ENCODE measurements at regions not wholly inside any gene's neighbourhood (a gene's known extent, or its start where the extent isn't known, plus 50 kb on each side); places are given as distances from the start of the nearest gene placed in this dataset.

- DNase-seq (ENCODE audit: low read depth) (no peak), FAIRE-seq (no peak)
- Mint-ChIP-seq H3K4me3 (ENCODE audit: unreplicated experiment) (no peak overlapping the region), H3K36me3 (ENCODE audit: low read depth, unreplicated experiment) (no peaks in the 10 kb centered on the region), H3K27me3 (ENCODE audit: low read depth, unreplicated experiment) (peaks cover 21% of the 10 kb centered on the region), H3K9me3 (ENCODE audit: unreplicated experiment) (peaks cover 4% of the 10 kb centered on the region), H3K27ac (ENCODE audit: unreplicated experiment) (no peak overlapping the region), H3K4me1 (ENCODE audit: low read depth, unreplicated experiment) (no peaks in the 10 kb centered on the region)
- Histone ChIP-seq H3K9ac (ENCODE audit: low read length) (no peak overlapping the region), H3K79me2 (ENCODE audit: insufficient read depth, low read length) (no peaks in the 10 kb centered on the region), H3K9me3 (ENCODE audit: insufficient read depth, low read depth, low read length) (peaks cover 6% of the 10 kb centered on the region), H2AFZ (ENCODE audit: low read depth, low read length) (no peak overlapping the region), H4K20me1 (ENCODE audit: insufficient read depth, low read length) (no peaks in the 10 kb centered on the region), H3K4me1 (ENCODE audit: insufficient read depth, low read length) (no peaks in the 10 kb centered on the region), H3K36me3 (ENCODE audit: insufficient read depth, low read length) (no peaks in the 10 kb centered on the region), H3K27ac (ENCODE audit: low read depth, low read length) (no peak overlapping the region), H3K4me2 (ENCODE audit: low read length) (no peak overlapping the region), H3K4me3 (ENCODE audit: insufficient read depth, low read depth, low read length) (no peak overlapping the region), H3K27me3 (ENCODE audit: insufficient read depth, low read length) (no peaks in the 10 kb centered on the region)
- TF ChIP-seq EZH2 (IDR thresholded peaks at IDR 0.05; ENCODE audit: insufficient read depth, low read length) (no peak), CTCF (IDR thresholded peaks at IDR 0.05; ENCODE audit: insufficient read depth, low read depth, low read length) (no peak)
These were observed 157.8 kb downstream of the MED10 start for GRCh38 chr5:6220346-6221088.

- no peak overlapping the region for H2AFZ ChIP-seq (ENCODE audit: low read depth, low read length)
- H3K27ac ChIP-seq (ENCODE audit: low read depth, low read length): no peak overlapping the region
- DNase-seq (ENCODE audit: low read depth): no peak
- no peaks in the 10 kb centered on the region for H3K79me2 ChIP-seq (ENCODE audit: insufficient read depth, low read length)
- H3K27ac Mint-ChIP-seq (ENCODE audit: unreplicated experiment): no peak overlapping the region
- no peaks in the 10 kb centered on the region for H3K36me3 ChIP-seq (ENCODE audit: insufficient read depth, low read length)
- H3K4me1 ChIP-seq (ENCODE audit: insufficient read depth, low read length): no peaks in the 10 kb centered on the region
- TF ChIP-seq EZH2 (IDR thresholded peaks at IDR 0.05; ENCODE audit: insufficient read depth, low read length) (no peak), CTCF (IDR thresholded peaks at IDR 0.05; ENCODE audit: insufficient read depth, low read depth, low read length) (no peak)
- no peaks in the 10 kb centered on the region for H3K4me1 Mint-ChIP-seq (ENCODE audit: low read depth, unreplicated experiment)
- FAIRE-seq: no peak
- no peak overlapping the region for H3K4me3 ChIP-seq (ENCODE audit: insufficient read depth, low read depth, low read length)
- H3K27me3 ChIP-seq (ENCODE audit: insufficient read depth, low read length): no peaks in the 10 kb centered on the region
- H3K36me3 Mint-ChIP-seq (ENCODE audit: low read depth, unreplicated experiment): no peaks in the 10 kb centered on the region
- H3K4me3 Mint-ChIP-seq (ENCODE audit: unreplicated experiment): no peak overlapping the region
- H3K9me3 Mint-ChIP-seq (ENCODE audit: unreplicated experiment): peaks cover 4% of the 10 kb centered on the region
- H3K27me3 Mint-ChIP-seq (ENCODE audit: low read depth, unreplicated experiment): peaks cover 20% of the 10 kb centered on the region
- no peaks in the 10 kb centered on the region for H4K20me1 ChIP-seq (ENCODE audit: insufficient read depth, low read length)
- no peak overlapping the region for H3K4me2 ChIP-seq (ENCODE audit: low read length)
- H3K9me3 ChIP-seq (ENCODE audit: insufficient read depth, low read depth, low read length): peaks cover 6% of the 10 kb centered on the region
- no peak overlapping the region for H3K9ac ChIP-seq (ENCODE audit: low read length)
These were observed 159.8 kb downstream of the MED10 start for GRCh38 chr5:6218517-6218916.

- no peak overlapping the region for H3K9ac ChIP-seq (ENCODE audit: low read length)
- no peaks in the 10 kb centered on the region for H3K27me3 ChIP-seq (ENCODE audit: insufficient read depth, low read length)
- Mint-ChIP-seq H3K36me3 (ENCODE audit: low read depth, unreplicated experiment) (no peaks in the 10 kb centered on the region), H3K4me1 (ENCODE audit: low read depth, unreplicated experiment) (no peaks in the 10 kb centered on the region), H3K27me3 (ENCODE audit: low read depth, unreplicated experiment) (peaks cover 19% of the 10 kb centered on the region), H3K27ac (ENCODE audit: unreplicated experiment) (no peak overlapping the region), H3K9me3 (ENCODE audit: unreplicated experiment) (peaks cover 4% of the 10 kb centered on the region), H3K4me3 (ENCODE audit: unreplicated experiment) (no peak overlapping the region)
- H3K9me3 ChIP-seq (ENCODE audit: insufficient read depth, low read depth, low read length): peaks cover 6% of the 10 kb centered on the region
- H3K79me2 ChIP-seq (ENCODE audit: insufficient read depth, low read length): no peaks in the 10 kb centered on the region
- H3K27ac ChIP-seq (ENCODE audit: low read depth, low read length): no peak overlapping the region
- no peak overlapping the region for H2AFZ ChIP-seq (ENCODE audit: low read depth, low read length)
- H4K20me1 ChIP-seq (ENCODE audit: insufficient read depth, low read length): no peaks in the 10 kb centered on the region
- TF ChIP-seq EZH2 (IDR thresholded peaks at IDR 0.05; ENCODE audit: insufficient read depth, low read length) (no peak), CTCF (IDR thresholded peaks at IDR 0.05; ENCODE audit: insufficient read depth, low read depth, low read length) (no peak)
- H3K36me3 ChIP-seq (ENCODE audit: insufficient read depth, low read length): no peaks in the 10 kb centered on the region
- no peaks in the 10 kb centered on the region for H3K4me1 ChIP-seq (ENCODE audit: insufficient read depth, low read length)
- FAIRE-seq (no peak), DNase-seq (ENCODE audit: low read depth) (no peak)
- H3K4me2 ChIP-seq (ENCODE audit: low read length): no peak overlapping the region
- H3K4me3 ChIP-seq (ENCODE audit: insufficient read depth, low read depth, low read length): no peak overlapping the region
These were observed 160.2 kb downstream of the MED10 start for GRCh38 chr5:6218116-6218515.
